ENCODE measurements at regions not wholly inside any gene's neighbourhood (a gene's known extent, or its start where the extent isn't known, plus 50 kb on each side); places are given as distances from the start of the nearest gene placed in this dataset.

- TF ChIP-seq EZH2 (IDR thresholded peaks at IDR 0.05): no peak
- no peak for TF ChIP-seq CTCF (IDR thresholded peaks at IDR 0.05)
- no peak for TF ChIP-seq EZH2phosphoT487 (IDR thresholded peaks at IDR 0.05)
Observed at GRCh38 chr11:115656041-115656440, 151.8 kb upstream of the CADM1 start.
